HG03175 (cell line): ENCODE measurements at regions not wholly inside any gene's neighbourhood (a gene's known extent, or its start where the extent isn't known, plus 50 kb on each side); places are given as distances from the start of the nearest gene placed in this dataset.

Experiments used
- ATAC-seq: cut with Tn5 transposase; IDR thresholded peaks from one replicate; pipeline ENCODE4 v1.9.1; 2021; ENCODE audit warnings: mild to moderate bottlenecking, moderate library complexity; ENCODE audit not compliant: unreplicated experiment

DNA sequence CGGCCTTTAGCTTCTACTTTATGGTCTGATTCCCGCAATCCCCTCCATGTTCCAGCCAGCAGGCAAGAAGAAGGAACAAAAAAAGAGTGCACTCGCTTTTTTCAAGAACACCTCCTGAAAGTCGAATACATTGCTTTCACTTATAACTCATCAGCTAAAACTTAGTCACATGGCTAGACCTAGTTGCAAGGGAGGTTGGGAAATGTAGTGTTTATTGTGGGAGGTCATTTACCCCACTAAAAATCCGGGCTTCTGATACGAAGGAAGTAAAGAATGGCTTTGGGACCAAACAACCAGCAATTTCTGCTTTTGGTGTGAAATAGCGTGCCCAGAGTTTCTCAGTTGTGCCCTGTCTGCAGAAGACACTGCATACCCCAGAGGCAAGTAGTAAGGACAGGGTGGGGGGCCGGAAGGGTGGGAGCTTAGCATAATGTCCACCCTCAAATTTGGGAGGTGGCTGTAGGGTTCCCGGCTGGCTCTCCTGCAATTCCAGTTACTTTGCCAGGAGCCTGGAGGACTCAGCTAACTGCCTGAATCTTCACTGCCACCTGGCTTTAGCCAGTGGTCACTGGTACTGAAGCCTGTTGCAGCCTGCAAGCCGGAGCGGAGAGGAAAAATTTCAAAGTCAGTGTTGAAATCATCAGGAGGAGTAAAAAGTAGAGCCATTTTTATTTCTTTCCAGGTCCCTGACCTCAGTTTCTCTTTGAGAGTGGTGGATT is 57.7 kb upstream of the F3 start:
- ATAC-seq, result no peak

DNA sequence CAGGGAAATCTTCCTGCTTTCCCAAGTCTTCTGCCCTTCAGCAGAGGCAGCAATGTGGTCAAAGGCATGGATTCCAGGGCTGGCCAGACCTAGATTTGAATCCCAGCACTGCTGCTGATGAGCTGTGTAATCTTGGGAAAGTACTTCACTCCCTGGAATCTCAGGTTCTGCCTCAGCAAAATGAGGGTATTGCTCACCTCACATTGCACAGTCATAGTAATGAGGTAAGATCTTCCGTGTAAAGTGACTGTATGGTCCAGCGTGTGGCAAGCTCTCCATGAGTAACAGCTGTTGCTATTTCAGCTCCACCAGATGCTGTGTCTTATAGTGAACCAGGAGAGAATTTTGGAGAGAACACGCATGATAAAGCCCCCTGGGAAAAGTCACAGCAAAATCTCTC is 56.1 kb upstream of the F3 start:
- ATAC-seq, result no peak

DNA sequence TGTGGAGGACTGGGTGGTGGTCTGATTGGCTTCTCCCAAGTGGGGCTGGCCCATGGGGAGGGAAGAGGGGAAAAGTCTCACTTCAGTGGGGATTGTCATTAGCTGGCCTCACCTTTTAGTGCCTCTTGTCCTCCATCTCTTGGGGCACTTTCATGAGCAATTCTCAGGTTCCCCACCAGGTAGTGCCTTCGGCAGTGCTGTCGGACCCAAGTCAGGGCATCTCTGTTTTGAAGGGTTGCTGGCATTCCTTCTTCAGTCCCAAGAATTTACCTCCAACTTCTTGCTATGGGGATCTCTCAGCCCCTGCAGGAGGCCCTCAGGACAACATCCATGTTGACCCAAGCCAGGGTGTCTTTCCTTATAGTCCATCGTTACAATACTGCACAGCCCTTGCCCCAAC is 54.7 kb upstream of the F3 start:
- no peak for ATAC-seq

DNA sequence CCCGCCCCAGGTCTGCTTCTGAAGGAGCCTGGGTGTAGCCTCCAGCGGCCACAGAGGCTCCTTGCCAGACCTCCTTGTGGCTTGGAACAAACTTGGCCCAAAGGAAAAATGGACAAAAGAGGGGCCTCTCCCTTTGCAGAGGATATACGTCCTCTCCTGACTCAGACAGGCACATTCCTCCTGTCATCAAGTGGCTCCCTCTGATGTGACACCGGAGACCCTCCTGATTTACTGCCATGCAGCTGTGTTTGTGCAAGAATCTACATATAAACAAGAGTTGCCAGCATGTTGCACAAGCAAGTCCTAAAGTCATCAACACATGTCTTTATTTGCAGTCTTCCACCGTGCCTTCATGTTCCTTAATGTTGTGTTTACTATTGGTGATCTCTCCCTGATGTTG is 54.1 kb upstream of the F3 start:
- ATAC-seq, result no peak

DNA sequence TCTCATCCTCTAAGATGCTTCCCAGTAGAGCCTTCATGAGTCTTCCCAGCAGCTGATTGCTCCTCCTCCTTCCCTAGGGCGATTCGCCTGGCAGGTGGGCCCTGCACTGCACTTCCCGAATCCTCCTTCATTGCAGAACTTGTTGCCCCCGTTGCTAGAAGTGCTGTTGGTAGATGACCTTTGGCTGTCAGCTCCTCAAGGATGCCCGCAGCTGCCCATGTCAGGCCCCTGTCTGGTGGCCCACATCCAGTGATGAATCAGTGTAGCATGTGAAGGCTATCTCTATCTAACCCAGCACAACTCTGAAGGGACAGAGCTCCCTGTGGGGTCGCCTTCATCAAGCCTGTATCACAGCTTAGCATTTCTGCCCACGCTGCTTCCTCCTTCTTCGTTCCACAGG is 52.1 kb upstream of the F3 start:
- no peak for ATAC-seq

DNA sequence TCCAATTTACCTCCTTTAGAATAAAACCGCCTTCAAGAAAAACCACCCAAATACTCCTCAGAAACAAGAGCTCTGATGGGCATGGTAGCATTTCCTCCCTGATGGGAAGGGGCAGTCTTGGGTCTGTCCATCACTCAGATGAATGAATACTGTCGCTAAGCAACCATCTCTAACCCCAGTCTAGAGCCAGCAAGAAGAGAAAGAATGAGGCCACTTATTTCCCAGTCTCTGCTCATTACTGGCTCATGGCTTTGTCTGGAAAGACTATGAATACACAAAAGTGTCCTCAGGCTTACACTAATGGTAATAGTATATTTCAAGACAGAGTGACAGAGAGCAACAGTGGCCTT is 51.0 kb upstream of the F3 start:
- ATAC-seq, result no peak

DNA sequence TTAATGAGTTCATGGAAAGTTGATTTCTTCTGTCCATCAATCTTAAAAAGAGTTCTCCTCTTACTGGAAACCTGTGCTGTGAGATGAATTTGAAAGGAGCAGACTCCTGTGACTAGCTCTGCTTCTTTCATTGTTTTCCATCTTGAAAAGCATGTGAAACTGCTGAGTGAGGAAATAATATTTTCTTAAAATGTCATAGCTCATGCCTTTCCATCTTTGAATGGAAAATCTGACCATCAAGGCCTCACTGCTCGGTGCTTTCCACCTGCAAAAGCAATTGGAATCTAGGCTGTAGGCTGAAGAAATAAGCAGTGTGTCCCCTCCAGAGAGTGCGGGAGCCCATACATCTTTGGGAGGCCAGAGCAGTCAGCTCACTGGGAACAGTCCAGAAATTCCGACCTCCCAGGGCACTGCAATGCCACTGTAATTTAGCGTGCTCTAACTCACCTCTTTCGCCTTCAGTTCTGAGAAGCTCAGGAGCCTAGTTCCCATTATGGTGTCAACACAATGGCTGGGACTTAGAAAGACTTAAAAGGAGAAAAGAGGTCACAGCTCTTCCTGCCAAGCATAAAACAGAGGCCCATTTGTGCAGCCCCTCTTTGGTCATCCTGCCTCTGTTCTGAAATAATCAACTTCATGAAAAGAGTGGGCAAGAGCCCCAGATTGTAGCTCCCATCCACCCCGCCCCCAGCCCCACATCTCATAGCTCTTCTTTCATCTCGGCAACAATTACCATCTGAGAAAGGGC is 50.4 kb upstream of the F3 start:
- ATAC-seq, result no peak
